ENCODE measurements at regions not wholly inside any gene's neighbourhood (a gene's known extent, or its start where the extent isn't known, plus 50 kb on each side); places are given as distances from the start of the nearest gene placed in this dataset.

DNA sequence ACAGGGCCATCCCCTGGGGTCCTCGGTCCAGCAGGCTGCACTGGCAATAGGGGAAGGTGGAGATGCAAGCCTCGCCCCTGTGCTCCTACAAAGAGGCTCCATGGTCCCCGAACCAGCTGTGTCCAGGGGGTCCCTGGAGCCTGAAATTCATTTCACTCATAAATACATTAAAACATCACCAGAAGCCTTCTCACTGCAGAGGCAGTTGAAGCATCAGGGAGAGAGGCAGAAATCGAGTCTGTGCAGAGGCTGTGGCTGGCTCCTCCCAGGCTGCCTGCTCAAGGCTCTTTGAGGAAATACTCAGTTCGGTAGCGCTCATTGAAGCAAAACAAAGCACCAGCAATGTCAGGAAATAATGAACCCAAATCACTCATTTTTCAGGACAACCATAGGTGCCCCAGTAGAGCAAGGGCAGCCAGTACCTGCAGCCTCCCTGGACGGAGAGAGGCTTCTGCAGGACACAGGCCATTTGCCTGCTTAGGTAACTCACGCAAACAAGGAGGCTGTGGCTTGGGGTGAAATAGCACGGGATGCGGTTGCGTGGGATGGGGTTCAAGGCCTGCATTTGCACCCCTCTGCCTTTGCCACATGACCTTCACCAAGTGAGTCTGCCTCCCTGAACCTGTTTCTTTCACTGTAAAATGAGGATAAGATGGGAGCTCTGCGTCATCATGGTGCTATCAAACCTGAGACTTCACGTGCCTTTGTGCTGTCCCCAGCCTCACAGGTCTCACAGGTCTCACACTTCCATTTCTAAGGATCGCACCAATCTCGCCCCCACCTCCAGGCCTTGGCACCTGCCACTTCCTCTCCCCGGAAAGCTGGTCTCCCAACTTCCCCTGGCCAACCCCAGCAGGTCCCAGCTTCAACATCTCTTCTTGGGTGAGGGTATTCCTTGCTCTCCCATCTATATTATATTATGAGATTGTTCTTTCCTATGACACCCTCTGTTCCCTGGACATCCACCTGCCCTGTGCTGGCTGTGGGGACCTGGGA, 84.3 kb upstream of the SHISAL1 start (continued):
- TF ChIP-seq, protein P1, sequence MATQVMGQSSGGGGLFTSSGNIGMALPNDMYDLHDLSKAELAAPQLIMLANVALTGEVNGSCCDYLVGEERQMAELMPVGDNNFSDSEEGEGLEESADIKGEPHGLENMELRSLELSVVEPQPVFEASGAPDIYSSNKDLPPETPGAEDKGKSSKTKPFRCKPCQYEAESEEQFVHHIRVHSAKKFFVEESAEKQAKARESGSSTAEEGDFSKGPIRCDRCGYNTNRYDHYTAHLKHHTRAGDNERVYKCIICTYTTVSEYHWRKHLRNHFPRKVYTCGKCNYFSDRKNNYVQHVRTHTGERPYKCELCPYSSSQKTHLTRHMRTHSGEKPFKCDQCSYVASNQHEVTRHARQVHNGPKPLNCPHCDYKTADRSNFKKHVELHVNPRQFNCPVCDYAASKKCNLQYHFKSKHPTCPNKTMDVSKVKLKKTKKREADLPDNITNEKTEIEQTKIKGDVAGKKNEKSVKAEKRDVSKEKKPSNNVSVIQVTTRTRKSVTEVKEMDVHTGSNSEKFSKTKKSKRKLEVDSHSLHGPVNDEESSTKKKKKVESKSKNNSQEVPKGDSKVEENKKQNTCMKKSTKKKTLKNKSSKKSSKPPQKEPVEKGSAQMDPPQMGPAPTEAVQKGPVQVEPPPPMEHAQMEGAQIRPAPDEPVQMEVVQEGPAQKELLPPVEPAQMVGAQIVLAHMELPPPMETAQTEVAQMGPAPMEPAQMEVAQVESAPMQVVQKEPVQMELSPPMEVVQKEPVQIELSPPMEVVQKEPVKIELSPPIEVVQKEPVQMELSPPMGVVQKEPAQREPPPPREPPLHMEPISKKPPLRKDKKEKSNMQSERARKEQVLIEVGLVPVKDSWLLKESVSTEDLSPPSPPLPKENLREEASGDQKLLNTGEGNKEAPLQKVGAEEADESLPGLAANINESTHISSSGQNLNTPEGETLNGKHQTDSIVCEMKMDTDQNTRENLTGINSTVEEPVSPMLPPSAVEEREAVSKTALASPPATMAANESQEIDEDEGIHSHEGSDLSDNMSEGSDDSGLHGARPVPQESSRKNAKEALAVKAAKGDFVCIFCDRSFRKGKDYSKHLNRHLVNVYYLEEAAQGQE (IDR thresholded peaks at IDR 0.05; ENCODE audit: low read depth): no peak
- TF ChIP-seq JUND (IDR thresholded peaks at IDR 0.05) (no peak), ZFX (IDR thresholded peaks at IDR 0.05) (no peak), EZH2phosphoT487 (IDR thresholded peaks at IDR 0.05; ENCODE audit: borderline replicate concordance) (no peak), YY1 (IDR thresholded peaks at IDR 0.05; ENCODE audit: extremely low read depth, insufficient replicate concordance, low read depth, low read length) (no peak)

DNA sequence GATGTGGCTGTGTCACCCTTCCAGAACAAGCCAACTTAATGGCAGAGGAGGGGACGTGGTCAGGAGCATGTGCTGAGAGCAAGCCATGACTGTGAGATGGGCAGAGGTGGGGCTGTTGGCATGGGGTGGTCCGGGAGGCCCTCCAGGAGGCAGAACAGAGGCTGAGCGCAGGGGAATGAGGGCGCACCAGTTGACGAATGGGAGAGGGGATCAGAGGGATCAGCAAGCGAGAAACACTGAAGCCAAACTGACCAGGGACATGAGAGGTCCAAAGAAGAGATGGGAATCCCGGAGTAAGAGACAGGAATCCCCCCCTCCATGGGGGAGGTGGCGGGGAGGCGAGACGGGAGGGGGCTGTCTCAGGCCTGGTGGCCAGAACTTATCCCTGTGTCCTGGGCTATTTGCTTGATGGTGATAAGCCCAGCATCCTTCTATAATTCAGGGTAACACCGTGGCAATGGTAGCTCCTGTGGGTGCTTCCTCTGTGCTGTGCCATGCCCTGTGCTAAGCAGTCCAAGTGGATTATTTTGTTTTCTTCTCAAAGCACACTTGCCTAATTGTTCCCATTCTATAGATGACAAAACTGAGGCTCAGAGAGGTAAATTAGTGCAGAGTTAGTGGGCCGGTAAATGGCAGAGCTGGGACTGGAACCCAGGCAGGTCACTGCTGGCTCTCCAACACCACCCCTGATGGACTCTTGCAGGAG, 83.4 kb upstream of the SHISAL1 start:
- TF ChIP-seq, protein P2, sequence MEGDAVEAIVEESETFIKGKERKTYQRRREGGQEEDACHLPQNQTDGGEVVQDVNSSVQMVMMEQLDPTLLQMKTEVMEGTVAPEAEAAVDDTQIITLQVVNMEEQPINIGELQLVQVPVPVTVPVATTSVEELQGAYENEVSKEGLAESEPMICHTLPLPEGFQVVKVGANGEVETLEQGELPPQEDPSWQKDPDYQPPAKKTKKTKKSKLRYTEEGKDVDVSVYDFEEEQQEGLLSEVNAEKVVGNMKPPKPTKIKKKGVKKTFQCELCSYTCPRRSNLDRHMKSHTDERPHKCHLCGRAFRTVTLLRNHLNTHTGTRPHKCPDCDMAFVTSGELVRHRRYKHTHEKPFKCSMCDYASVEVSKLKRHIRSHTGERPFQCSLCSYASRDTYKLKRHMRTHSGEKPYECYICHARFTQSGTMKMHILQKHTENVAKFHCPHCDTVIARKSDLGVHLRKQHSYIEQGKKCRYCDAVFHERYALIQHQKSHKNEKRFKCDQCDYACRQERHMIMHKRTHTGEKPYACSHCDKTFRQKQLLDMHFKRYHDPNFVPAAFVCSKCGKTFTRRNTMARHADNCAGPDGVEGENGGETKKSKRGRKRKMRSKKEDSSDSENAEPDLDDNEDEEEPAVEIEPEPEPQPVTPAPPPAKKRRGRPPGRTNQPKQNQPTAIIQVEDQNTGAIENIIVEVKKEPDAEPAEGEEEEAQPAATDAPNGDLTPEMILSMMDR (IDR thresholded peaks at IDR 0.05 in 2 of 3, conservative IDR thresholded peaks at IDR 0.05 in 1 of 3; ENCODE audit: borderline replicate concordance in 1 of 3, insufficient read depth in 1 of 3, low read depth in 2 of 3, low read length in 2 of 3): no peak
- intact Hi-C loops (cut with micrococcal nuclease): no loop called here
- DNase-seq (ENCODE audit: low read depth, low spot score): no peak

More for the DNA sequence above, 83.4 kb upstream of the SHISAL1 start:
- CTCF ChIA-PET: no interaction called here
- Histone ChIP-seq H4K20me1 (ENCODE audit: insufficient read depth) (no peaks in the 10 kb centered on the region), H3K4me1 (ENCODE audit: control insufficient read depth in 1 of 2, insufficient read depth in 2 of 2, low read length in 2 of 2) (no peaks in the 10 kb centered on the region), H2AFZ (ENCODE audit: low read depth, low read length, poor library complexity, severe bottlenecking) (no peak overlapping the region), H3K9ac (ENCODE audit: low read length) (no peak overlapping the region), H3K4me2 (ENCODE audit: low read length) (no peak overlapping the region), H3K27ac (ENCODE audit: low read depth, low read length) (no peak overlapping the region), H3K9me3 (ENCODE audit: control insufficient read depth in 1 of 2, insufficient read depth in 1 of 2, low read depth in 1 of 2, low read length in 2 of 2) (no peaks in the 10 kb centered on the region), H3K27me3 (ENCODE audit: insufficient read depth, low read length) (no peaks in the 10 kb centered on the region; the same call in 1 of the 2 replicates), H3K36me3 (ENCODE audit: control insufficient read depth in 1 of 2, insufficient read depth in 2 of 2, low read length in 2 of 2) (no peaks in the 10 kb centered on the region), H3K9me2 (ENCODE audit: insufficient read depth) (no peaks in the 10 kb centered on the region), H3K79me2 (ENCODE audit: insufficient read depth, low read length) (no peaks in the 10 kb centered on the region), H3K4me3 (replicated peaks in 1 of 2; ENCODE audit: low read depth in 1 of 2, low read length in 2 of 2) (no peak overlapping the region)
- POLR2A ChIA-PET: no interaction called here
- BruUV-seq (replicated peaks): no TSS peak
- ATAC-seq: no peak
- RAD21 ChIA-PET (ENCODE audit: low non-redundant PET in 1 of 2, low total read pairs in 2 of 2, uncharacterized antibody in 2 of 2, unreplicated experiment in 2 of 2): no interaction called here

All from HCT116 (cell line).